Tibial nerve (tissue), 4 donors: ENCODE measurements at regions not wholly inside any gene's neighbourhood (a gene's known extent, or its start where the extent isn't known, plus 50 kb on each side); places are given as distances from the start of the nearest gene placed in this dataset.

Experiments
- DNase-seq, 2 donors: peaks; one replicate each; pipeline ENCODE4 v3.0.0-alpha.2; 2019; ENCODE audit warnings: low spot score in 2 of 2
- H3K27ac ChIP-seq, 4 donors: fragments of 200-600 bp; sonication (generic) in 3 of 4; one replicate each; pipeline ENCODE4 v1.5.1; 2017 to 2019; ENCODE audit warnings: mild to moderate bottlenecking in 1 of 4
- H3K27me3 ChIP-seq, 2 donors: fragments of 200-600 bp; sonication (generic) in 1 of 2; one replicate each; pipeline versions ENCODE4 v1.5.1 to v1.6.0; 2017 to 2019
- H3K36me3 ChIP-seq, 3 donors: fragments of 200-600 bp; sonication (generic); one replicate each; pipeline ENCODE4 v1.5.1; 2018 to 2019
- H3K4me1 ChIP-seq, 4 donors: fragments of 200-600 bp; sonication (generic) in 3 of 4; one replicate each; pipeline ENCODE4 v1.5.1; 2017 to 2019
- H3K4me3 ChIP-seq, 4 donors: fragments of 200-600 bp; sonication (generic) in 3 of 4; one replicate each; pipeline ENCODE4 v1.5.1; 2017 to 2019; ENCODE audit warnings: mild to moderate bottlenecking in 1 of 4, moderate library complexity in 1 of 4
- H3K9me3 ChIP-seq, 4 donors: fragments of 200-600 bp; sonication (generic) in 3 of 4; one replicate each; pipeline ENCODE4 v1.5.1; 2017 to 2019
- EP300 ChIP-seq, 2 donors: sonication (generic); formaldehyde crosslinking; IDR thresholded peaks; one replicate each; pipeline ENCODE4 v1.6.1; 2017; ENCODE audit warnings: antibody characterized with exemption in 2 of 2, mild to moderate bottlenecking in 1 of 2
- POLR2A ChIP-seq, 2 donors: fragments of 450-650 bp; IDR thresholded peaks; one replicate each; pipeline ENCODE4 v1.6.1; 2017; ENCODE audit warnings: antibody characterized with exemption in 2 of 2, mild to moderate bottlenecking in 2 of 2, moderate library complexity in 2 of 2
- WGBS, 2 donors: methylation state at CpG; one replicate each; pipeline ENCODE4 v1.1.5; 2018; 5-methylcytosine and 5-hydroxymethylcytosine counted together
- TF ChIP-seq, protein P1 (sequence below), 5 experiments: fragments of 200-600 bp in 3 of 5; fragments of 450-650 bp in 2 of 5; sonication (generic) in 3 of 5; IDR thresholded peaks; one replicate each; pipeline ENCODE4 v1.5.1; 2016 to 2019; ENCODE audit warnings: antibody characterized with exemption in 5 of 5, mild to moderate bottlenecking in 3 of 5, moderate library complexity in 2 of 5

DNA sequence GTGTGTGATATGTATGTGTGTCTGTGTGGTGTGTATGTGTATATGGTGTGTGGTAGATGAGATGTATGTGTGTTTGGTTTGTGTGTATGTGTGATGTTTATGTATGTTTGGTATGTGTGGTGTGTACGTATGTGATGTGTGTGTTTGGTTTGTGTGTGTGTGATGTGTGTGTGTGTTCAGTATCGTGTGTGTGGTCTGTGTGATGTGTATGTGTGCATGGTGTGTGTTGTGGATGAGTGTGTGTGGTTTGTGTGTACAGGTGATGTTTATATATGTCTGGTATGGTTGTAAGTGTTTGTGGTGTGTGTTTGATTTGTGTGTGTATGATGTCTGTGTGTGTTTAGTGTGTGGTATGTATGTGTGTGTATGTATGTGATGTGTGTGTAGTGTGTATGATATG is 199.4 kb downstream of the SUDS3 start:
- WGBS, 2 donors, result 77 to 80% methylated on average over 2 of the region's 2 CpGs
- no peak for DNase-seq
- H3K36me3 ChIP-seq, result no peaks in the 10 kb centered on the region
- no peak overlapping the region for H3K4me3 ChIP-seq
- no peak overlapping the region for H3K27ac ChIP-seq
- TF ChIP-seq EP300 (IDR thresholded peaks at IDR 0.05), result no peak
- no peaks in the 10 kb centered on the region for H3K4me1 ChIP-seq
- H3K27me3 ChIP-seq, result no peaks in the 10 kb centered on the region
- peaks cover 0 to 20% (median 0%) of the 10 kb centered on the region in 4 donors for H3K9me3 ChIP-seq

DNA sequence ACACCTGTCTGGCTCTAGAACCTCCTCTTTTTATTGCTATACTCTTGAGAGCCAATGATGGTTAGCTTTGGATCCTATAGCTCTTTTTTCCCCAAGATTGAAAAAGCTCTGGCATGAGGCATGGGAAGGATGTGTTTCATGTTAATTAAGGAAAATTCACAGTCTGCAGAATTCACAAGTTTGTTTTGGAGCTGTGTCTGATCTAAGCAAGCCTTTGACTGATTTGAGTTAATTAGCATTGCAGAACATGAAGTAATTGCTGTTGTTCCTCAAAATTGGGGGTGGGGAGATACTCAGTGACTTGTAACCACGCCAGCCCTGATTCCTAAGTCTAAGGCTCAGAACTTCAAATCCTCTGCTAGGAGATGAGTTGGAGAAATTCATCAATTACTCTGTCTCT is 205.0 kb downstream of the SUDS3 start:
- H3K9me3 ChIP-seq, result peaks cover 0 to 7% (median 0%) of the 10 kb centered on the region in 4 donors
- WGBS, 2 donors, result 26 to 48% methylated on average over 1 of the region's 1 CpG
- H3K4me3 ChIP-seq, result no peak overlapping the region
- no peaks in the 10 kb centered on the region for H3K36me3 ChIP-seq
- no peak overlapping the region for H3K27ac ChIP-seq
- DNase-seq, result no peak
- H3K27me3 ChIP-seq, result no peaks in the 10 kb centered on the region
- H3K4me1 ChIP-seq, result no peaks in the 10 kb centered on the region
- TF ChIP-seq, protein P1, sequence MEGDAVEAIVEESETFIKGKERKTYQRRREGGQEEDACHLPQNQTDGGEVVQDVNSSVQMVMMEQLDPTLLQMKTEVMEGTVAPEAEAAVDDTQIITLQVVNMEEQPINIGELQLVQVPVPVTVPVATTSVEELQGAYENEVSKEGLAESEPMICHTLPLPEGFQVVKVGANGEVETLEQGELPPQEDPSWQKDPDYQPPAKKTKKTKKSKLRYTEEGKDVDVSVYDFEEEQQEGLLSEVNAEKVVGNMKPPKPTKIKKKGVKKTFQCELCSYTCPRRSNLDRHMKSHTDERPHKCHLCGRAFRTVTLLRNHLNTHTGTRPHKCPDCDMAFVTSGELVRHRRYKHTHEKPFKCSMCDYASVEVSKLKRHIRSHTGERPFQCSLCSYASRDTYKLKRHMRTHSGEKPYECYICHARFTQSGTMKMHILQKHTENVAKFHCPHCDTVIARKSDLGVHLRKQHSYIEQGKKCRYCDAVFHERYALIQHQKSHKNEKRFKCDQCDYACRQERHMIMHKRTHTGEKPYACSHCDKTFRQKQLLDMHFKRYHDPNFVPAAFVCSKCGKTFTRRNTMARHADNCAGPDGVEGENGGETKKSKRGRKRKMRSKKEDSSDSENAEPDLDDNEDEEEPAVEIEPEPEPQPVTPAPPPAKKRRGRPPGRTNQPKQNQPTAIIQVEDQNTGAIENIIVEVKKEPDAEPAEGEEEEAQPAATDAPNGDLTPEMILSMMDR (IDR thresholded peaks at IDR 0.05), result no peak
- TF ChIP-seq EP300 (IDR thresholded peaks at IDR 0.05), result no peak
- no peak for TF ChIP-seq POLR2A (IDR thresholded peaks at IDR 0.05)

DNA sequence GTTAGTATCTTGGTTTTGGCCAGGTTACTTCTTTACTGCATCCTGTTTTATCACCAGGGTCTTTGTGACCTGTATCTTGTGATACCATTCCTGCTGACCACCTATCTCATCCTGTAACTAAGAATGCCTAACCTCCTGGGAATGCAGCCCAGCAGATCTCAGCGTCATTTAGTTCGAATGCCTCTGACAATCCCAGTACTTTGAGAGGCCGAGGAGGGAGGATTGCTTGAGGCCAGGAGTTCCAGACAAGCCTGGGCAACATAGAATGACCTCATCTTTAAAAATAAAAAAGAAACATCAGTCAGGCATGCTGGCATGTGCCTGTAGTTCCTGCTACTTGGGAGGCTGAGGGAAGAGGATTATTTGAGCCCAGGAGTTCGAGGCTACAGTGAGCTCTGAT is 206.5 kb downstream of the SUDS3 start:
- Histone ChIP-seq H3K4me1 (no peaks in the 10 kb centered on the region), H3K27me3 (no peaks in the 10 kb centered on the region), H3K36me3 (no peaks in the 10 kb centered on the region), H3K27ac (no peak overlapping the region), H3K9me3 (peaks cover 0 to 18% (median 0%) of the 10 kb centered on the region in 4 donors), H3K4me3 (no peak overlapping the region)
- no peak for DNase-seq
- TF ChIP-seq EP300 (IDR thresholded peaks at IDR 0.05), result no peak
- TF ChIP-seq, protein P1 (IDR thresholded peaks at IDR 0.05), result no peak
- no peak for TF ChIP-seq POLR2A (IDR thresholded peaks at IDR 0.05)
- 70 to 76% methylated on average over 4 of the region's 4 CpGs for WGBS, 2 donors

DNA sequence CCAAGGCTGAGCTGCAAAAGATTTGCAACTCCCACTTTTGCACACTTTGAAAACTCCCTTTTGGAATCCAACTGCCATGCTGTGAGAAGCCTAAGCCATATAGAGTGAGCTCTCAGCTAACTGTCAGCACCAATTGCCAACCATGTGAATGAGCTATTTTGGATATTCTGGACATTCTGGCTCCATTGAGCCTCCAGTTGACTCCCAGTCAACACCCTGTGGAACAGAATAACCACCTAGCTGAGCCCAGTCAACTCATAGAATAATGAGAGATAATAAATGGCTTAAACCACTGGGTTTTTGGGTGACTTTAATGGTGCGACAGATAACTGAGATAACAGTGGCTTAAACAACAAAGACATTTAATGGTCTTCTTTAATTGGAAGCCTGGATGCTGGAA is 210.1 kb downstream of the SUDS3 start:
- WGBS, 2 donors, result 90 to 95% methylated on average over 1 of the region's 1 CpG
- Histone ChIP-seq H3K4me1 (no peaks in the 10 kb centered on the region), H3K36me3 (no peaks in the 10 kb centered on the region), H3K27ac (no peak overlapping the region), H3K9me3 (peaks cover 0 to 18% (median 0%) of the 10 kb centered on the region in 4 donors), H3K4me3 (no peak overlapping the region), H3K27me3 (no peaks in the 10 kb centered on the region)
- TF ChIP-seq, protein P1 (IDR thresholded peaks at IDR 0.05), result no peak
- no peak for TF ChIP-seq POLR2A (IDR thresholded peaks at IDR 0.05)
- TF ChIP-seq EP300 (IDR thresholded peaks at IDR 0.05), result no peak
- no peak for DNase-seq

DNA sequence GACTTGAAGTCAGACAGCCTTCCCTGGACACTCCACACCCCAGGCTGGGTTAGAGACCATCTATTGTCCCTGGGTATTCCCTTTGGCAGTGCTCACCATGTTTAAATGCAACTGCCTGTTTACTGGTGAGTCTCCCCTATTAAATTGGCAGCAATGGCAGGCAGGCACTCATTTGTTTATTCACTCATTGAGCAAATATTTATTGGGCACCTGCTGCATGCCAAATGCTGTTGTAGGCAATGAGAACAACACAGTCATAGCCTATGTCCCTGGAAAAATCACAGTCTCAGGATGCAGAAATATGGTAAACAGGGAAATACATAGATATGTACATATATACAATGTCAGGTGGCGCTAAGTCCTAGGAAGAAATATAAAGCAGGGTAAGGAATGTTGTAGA is 212.8 kb downstream of the SUDS3 start:
- no peak overlapping the region for H3K27ac ChIP-seq
- H3K36me3 ChIP-seq, result no peaks in the 10 kb centered on the region
- H3K4me3 ChIP-seq, result no peak overlapping the region
- 83 to 87% methylated on average over 1 of the region's 1 CpG for WGBS, 2 donors
- TF ChIP-seq, protein P1 (IDR thresholded peaks at IDR 0.05), result no peak
- TF ChIP-seq EP300 (IDR thresholded peaks at IDR 0.05) (no peak), POLR2A (IDR thresholded peaks at IDR 0.05) (no peak)
- peaks cover 0 to 18% (median 0%) of the 10 kb centered on the region in 4 donors for H3K9me3 ChIP-seq
- no peaks in the 10 kb centered on the region for H3K4me1 ChIP-seq
- H3K27me3 ChIP-seq, result no peaks in the 10 kb centered on the region
- no peak for DNase-seq
